H1 (cell line): ENCODE measurements at regions not wholly inside any gene's neighbourhood (a gene's known extent, or its start where the extent isn't known, plus 50 kb on each side); places are given as distances from the start of the nearest gene placed in this dataset.

Experiments used
- CTCF ChIA-PET: fragments of 300-600 bp; sonication (Branson Sonifier 250); formaldehyde crosslinking; loops from one replicate; lab custom pipeline; 2021; ENCODE audit not compliant: partially characterized antibody; lab: Charles Lee
- POLR2A ChIA-PET: fragments of 300-600 bp; sonication (Branson Sonifier 250); formaldehyde crosslinking; loops from one replicate; lab custom pipeline; 2021; ENCODE audit warnings: inconsistent platforms; ENCODE audit not compliant: partially characterized antibody; lab: Charles Lee
- DNase-seq, 2 experiments: peaks; one replicate each; pipeline versions ENCODE4 v3.0.0 to v3.0.0-alpha.2; 2010 to 2022; ENCODE audit warnings: low spot score in 2 of 2, low read depth in 1 of 2, mixed read lengths in 1 of 2
- FAIRE-seq: peaks from 2 replicates; lab custom pipeline; 2011; peaks lifted over from hg19 to GRCh38; lab: Jason Lieb, UNC
- H2AFZ ChIP-seq: 2 replicates; pipeline ENCODE4 v1.8.1; 2012; ENCODE audit warnings: low read length, inconsistent platforms
- H2AK5ac ChIP-seq: 2 replicates; pipeline ENCODE4 v1.6.1; 2013; ENCODE audit warnings: low read depth, low read length
- H2BK120ac ChIP-seq: replicated peaks from 2 replicates; pipeline ENCODE3; 2013; ENCODE audit warnings: low read depth, low read length, inconsistent platforms
- H2BK12ac ChIP-seq: 2 replicates; pipeline ENCODE4 v1.6.1; 2013; ENCODE audit warnings: low read depth, low read length
- H2BK15ac ChIP-seq: 2 replicates; pipeline ENCODE4 v1.6.1; 2013; ENCODE audit warnings: low read length
- H2BK20ac ChIP-seq: 2 replicates; pipeline ENCODE4 v1.6.1; 2013; ENCODE audit warnings: low read length
- H2BK5ac ChIP-seq: 2 replicates; pipeline ENCODE4 v1.6.1; 2013; ENCODE audit warnings: low read depth, low read length
- H3K14ac ChIP-seq: 2 replicates; pipeline ENCODE4 v1.6.1; 2013; ENCODE audit warnings: inconsistent platforms; ENCODE audit not compliant: insufficient read length
- H3K18ac ChIP-seq: 2 replicates; pipeline ENCODE4 v1.6.1; 2013; ENCODE audit warnings: low read length; ENCODE audit errors: extremely low read depth
- H3K23ac ChIP-seq: 2 replicates; pipeline ENCODE4 v1.6.1; 2013; ENCODE audit warnings: inconsistent platforms; ENCODE audit not compliant: insufficient read length
- H3K23me2 ChIP-seq: 2 replicates; pipeline ENCODE4 v1.6.1; 2013; ENCODE audit warnings: low read depth, low read length
- H3K27ac ChIP-seq: 2 replicates; pipeline ENCODE4 v1.6.1; 2011; ENCODE audit warnings: low read depth, low read length, inconsistent platforms
- H3K27me3 ChIP-seq, 4 experiments: replicated peaks in 1 of 4; 1 replicate in 1 of 4; 2 replicates in 3 of 4; pipeline versions ENCODE4 v1.6.1 to v1.8.1; 2011 to 2013; ENCODE audit warnings: low read length in 3 of 4, mild to moderate bottlenecking in 3 of 4, inconsistent platforms in 2 of 4, mixed read lengths in 2 of 4, moderate library complexity in 1 of 4; ENCODE audit not compliant: control insufficient read depth in 3 of 4, insufficient read depth in 3 of 4; ENCODE audit errors: extremely low read depth in 1 of 4
- H3K36me3 ChIP-seq, 4 experiments: 2 replicates each; pipeline versions ENCODE4 v1.6.1 to v1.8.1; 2011 to 2013; ENCODE audit warnings: mild to moderate bottlenecking in 4 of 4, low read length in 3 of 4, moderate library complexity in 2 of 4, control low read depth in 1 of 4, inconsistent platforms in 1 of 4; ENCODE audit not compliant: insufficient read depth in 4 of 4, control insufficient read depth in 2 of 4
- H3K4ac ChIP-seq: replicated peaks from 2 replicates; pipeline ENCODE3; 2013; ENCODE audit warnings: low read length, low read depth, mixed read lengths, inconsistent platforms; ENCODE audit not compliant: insufficient read length
- H3K4me1 ChIP-seq, 4 experiments: replicated peaks in 1 of 4; 1 replicate in 1 of 4; 2 replicates in 3 of 4; pipeline versions ENCODE4 v1.6.1 to v1.8.1; 2011 to 2013; ENCODE audit warnings: low read length in 3 of 4, inconsistent platforms in 2 of 4, mixed read lengths in 1 of 4; ENCODE audit not compliant: insufficient read depth in 4 of 4, control insufficient read depth in 3 of 4
- H3K4me2 ChIP-seq, 2 experiments: 2 replicates each; pipeline versions ENCODE4 v1.6.1 to v1.8.1; 2011 to 2013; ENCODE audit warnings: low read depth in 2 of 2, low read length in 2 of 2, control low read depth in 1 of 2, inconsistent platforms in 1 of 2, mild to moderate bottlenecking in 1 of 2; ENCODE audit not compliant: insufficient read depth in 1 of 2
- H3K4me3 ChIP-seq, 4 experiments: fragments of 200-600, 300-600 bp in 1 of 4; sonication (generic), shearing (Covaris generic), sonication (Bioruptor Twin) in 1 of 4; 2 replicates each; pipeline versions ENCODE4 v1.5.1 to v1.8.1; 2011 to 2016; ENCODE audit warnings: low read length in 4 of 4, low read depth in 3 of 4, control low read depth in 2 of 4, inconsistent platforms in 2 of 4, mild to moderate bottlenecking in 2 of 4, mixed read lengths in 1 of 4, moderate library complexity in 1 of 4; ENCODE audit not compliant: insufficient read depth in 2 of 4; ENCODE audit errors: extremely low read depth in 1 of 4
- H3K56ac ChIP-seq: replicated peaks from 2 replicates; pipeline ENCODE3; 2013; ENCODE audit warnings: low read depth, mild to moderate bottlenecking, mixed read lengths, low read length, inconsistent platforms; ENCODE audit not compliant: insufficient read length
- H3K79me1 ChIP-seq: 2 replicates; pipeline ENCODE4 v1.6.1; 2013; ENCODE audit warnings: low read depth, low read length, control low read depth
- H3K79me2 ChIP-seq, 2 experiments: 2 replicates each; pipeline versions ENCODE4 v1.6.1 to v1.8.1; 2012 to 2013; ENCODE audit warnings: low read length in 2 of 2, mild to moderate bottlenecking in 2 of 2, inconsistent platforms in 1 of 2; ENCODE audit not compliant: insufficient read depth in 2 of 2, control insufficient read depth in 1 of 2
- H3K9ac ChIP-seq, 4 experiments: replicated peaks in 1 of 4; 1 replicate in 1 of 4; 2 replicates in 3 of 4; pipeline versions ENCODE4 v1.6.1 to v1.8.1; 2011 to 2013; ENCODE audit warnings: low read depth in 3 of 4, low read length in 3 of 4, control low read depth in 2 of 4, mild to moderate bottlenecking in 2 of 4, moderate library complexity in 2 of 4, inconsistent platforms in 1 of 4; ENCODE audit errors: extremely low read depth in 1 of 4
- H3K9me3 ChIP-seq, 2 experiments: 2 replicates each; pipeline versions ENCODE4 v1.6.1 to v1.8.1; 2012 to 2013; ENCODE audit warnings: mild to moderate bottlenecking in 2 of 2, moderate library complexity in 2 of 2, control low read depth in 1 of 2, inconsistent platforms in 1 of 2, low read depth in 1 of 2, low read length in 1 of 2, mixed read lengths in 1 of 2; ENCODE audit not compliant: insufficient read depth in 2 of 2
- H4K20me1 ChIP-seq, 2 experiments: replicated peaks in 1 of 2; 2 replicates each; pipeline versions ENCODE3 to v1.8.1; 2011 to 2013; ENCODE audit warnings: inconsistent platforms in 2 of 2, low read length in 2 of 2, mild to moderate bottlenecking in 1 of 2; ENCODE audit not compliant: insufficient read depth in 2 of 2, control insufficient read depth in 1 of 2
- H4K5ac ChIP-seq: 2 replicates; pipeline ENCODE4 v1.6.1; 2013; ENCODE audit warnings: low read length, low read depth, mixed read lengths, inconsistent platforms; ENCODE audit not compliant: insufficient read length
- H4K8ac ChIP-seq: 2 replicates; pipeline ENCODE4 v1.8.0; 2013; ENCODE audit warnings: mild to moderate bottlenecking, moderate library complexity, low read length, inconsistent platforms; ENCODE audit not compliant: insufficient read depth; ENCODE audit errors: extremely low read depth
- H4K91ac ChIP-seq: replicated peaks from 2 replicates; pipeline ENCODE3; 2013; ENCODE audit warnings: low read length, mixed read lengths, inconsistent platforms; ENCODE audit not compliant: insufficient read length
- CHD1 ChIP-seq: IDR thresholded peaks from 2 replicates; pipeline ENCODE4 v1.6.1; 2012; ENCODE audit warnings: low read depth, low read length, improper control_type of control experiment
- GABPA ChIP-seq: IDR thresholded peaks from 2 replicates; pipeline ENCODE4 v1.6.1; 2011; ENCODE audit warnings: mild to moderate bottlenecking, low read length, moderate library complexity, borderline replicate concordance; ENCODE audit not compliant: insufficient read depth
- JUN ChIP-seq: IDR thresholded peaks from 2 replicates; pipeline ENCODE4 v1.6.1; 2011; ENCODE audit warnings: low read depth, mild to moderate bottlenecking, improper control_type of control experiment, low read length
- KDM1A ChIP-seq: fragments of 200-600, 300-600 bp; sonication (generic); IDR thresholded peaks from 2 replicates; pipeline ENCODE4 v1.7.1; 2016; ENCODE audit warnings: mild to moderate bottlenecking, low read length, borderline replicate concordance
- NANOG ChIP-seq: IDR thresholded peaks from 2 replicates; pipeline ENCODE4 v1.6.1; 2011; ENCODE audit warnings: low read length, low read depth, mild to moderate bottlenecking, inconsistent platforms; ENCODE audit not compliant: insufficient read depth, poor library complexity, severe bottlenecking
- RBBP5 ChIP-seq: IDR thresholded peaks from 2 replicates; pipeline ENCODE4 v1.7.1; 2012; ENCODE audit warnings: low read depth, mild to moderate bottlenecking, inconsistent platforms, low read length, moderate library complexity, borderline replicate concordance
- WGBS, 2 experiments: shearing (Covaris generic) in 1 of 2; methylation state at CpG; one replicate each; pipeline versions ENCODE4 v1.1.6 to v1.1.7; 2013 to 2015; ENCODE audit warnings: low lambda C conversion rate in 2 of 2, mixed read lengths in 2 of 2, inconsistent platforms in 1 of 2, low coverage in 1 of 2, missing lambda C conversion rate in 1 of 2; ENCODE audit not compliant: insufficient replicate concordance in 2 of 2, insufficient coverage in 1 of 2, insufficient read length in 1 of 2; ENCODE audit errors: extremely low coverage in 1 of 2, missing lambda C conversion rate in 1 of 2; 5-methylcytosine and 5-hydroxymethylcytosine counted together
- TF ChIP-seq, protein P1 (sequence below), 3 experiments: IDR thresholded peaks; 1 replicate in 2 of 3; 2 replicates in 1 of 3; pipeline versions ENCODE4 v1.5.1 to v1.6.1; 2011; ENCODE audit warnings: low read length in 3 of 3, mild to moderate bottlenecking in 3 of 3, inconsistent platforms in 2 of 3, low read depth in 1 of 3, moderate library complexity in 1 of 3; ENCODE audit not compliant: insufficient read depth in 1 of 3; ENCODE audit errors: control extremely low read depth in 1 of 3

DNA sequence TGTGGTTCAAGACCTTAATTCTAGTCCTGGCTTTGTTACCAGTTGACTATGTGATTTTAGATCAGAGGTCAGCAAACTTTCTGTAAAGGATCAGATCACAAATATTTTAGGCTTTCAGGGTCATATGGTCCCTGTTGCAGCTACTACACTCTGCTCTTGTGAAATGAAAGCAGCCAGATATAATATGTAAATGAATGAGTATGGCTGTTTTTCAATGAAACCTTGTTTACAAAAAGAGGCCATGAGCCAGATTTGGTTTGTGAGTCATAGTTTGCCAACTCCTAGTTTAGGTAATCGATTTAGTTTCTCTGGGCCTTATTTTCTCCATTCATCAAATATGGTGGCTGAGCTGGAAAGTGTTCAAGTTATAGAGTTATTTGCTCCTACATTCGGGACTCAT, 346.7 kb downstream of the NUF2 start:
- Histone ChIP-seq H4K8ac (no peak overlapping the region), H4K5ac (no peak overlapping the region), H3K27me3 (no peaks in the 10 kb centered on the region; a peak in 1 of 7 replicates), H2BK15ac (no peak overlapping the region), H2BK5ac (no peak overlapping the region), H3K36me3 (no peaks in the 10 kb centered on the region), H3K23ac (no peak overlapping the region), H3K14ac (no peak overlapping the region), H3K79me1 (no peaks in the 10 kb centered on the region), H3K9ac (no peak overlapping the region), H3K56ac (no peak overlapping the region), H2BK12ac (no peak overlapping the region), H3K9me3 (no peaks in the 10 kb centered on the region), H3K18ac (no peak overlapping the region), H4K20me1 (no peaks in the 10 kb centered on the region), H3K27ac (no peak overlapping the region), H3K4ac (no peak overlapping the region), H3K4me2 (no peak overlapping the region), H2AFZ (no peak overlapping the region), H4K91ac (no peak overlapping the region), H3K79me2 (no peaks in the 10 kb centered on the region), H2BK120ac (no peak overlapping the region), H3K4me3 (no peak overlapping the region), H2AK5ac (no peak overlapping the region), H3K4me1 (peaks cover 0 to 2% (median 0%) of the 10 kb centered on the region in 4 experiments; a peak in 1 of 7 replicates), H3K23me2 (no peaks in the 10 kb centered on the region), H2BK20ac (no peak overlapping the region)
- WGBS, 2 experiments = 86% methylated on average over 2 of the region's 2 CpGs; no CpG with 5 or more reads in 1 of the 2 experiments
- CTCF ChIA-PET = no interaction called here
- TF ChIP-seq GABPA = no peak
- TF ChIP-seq KDM1A = no peak
- no peak for TF ChIP-seq NANOG
- TF ChIP-seq CHD1 = no peak
- TF ChIP-seq, protein P1, sequence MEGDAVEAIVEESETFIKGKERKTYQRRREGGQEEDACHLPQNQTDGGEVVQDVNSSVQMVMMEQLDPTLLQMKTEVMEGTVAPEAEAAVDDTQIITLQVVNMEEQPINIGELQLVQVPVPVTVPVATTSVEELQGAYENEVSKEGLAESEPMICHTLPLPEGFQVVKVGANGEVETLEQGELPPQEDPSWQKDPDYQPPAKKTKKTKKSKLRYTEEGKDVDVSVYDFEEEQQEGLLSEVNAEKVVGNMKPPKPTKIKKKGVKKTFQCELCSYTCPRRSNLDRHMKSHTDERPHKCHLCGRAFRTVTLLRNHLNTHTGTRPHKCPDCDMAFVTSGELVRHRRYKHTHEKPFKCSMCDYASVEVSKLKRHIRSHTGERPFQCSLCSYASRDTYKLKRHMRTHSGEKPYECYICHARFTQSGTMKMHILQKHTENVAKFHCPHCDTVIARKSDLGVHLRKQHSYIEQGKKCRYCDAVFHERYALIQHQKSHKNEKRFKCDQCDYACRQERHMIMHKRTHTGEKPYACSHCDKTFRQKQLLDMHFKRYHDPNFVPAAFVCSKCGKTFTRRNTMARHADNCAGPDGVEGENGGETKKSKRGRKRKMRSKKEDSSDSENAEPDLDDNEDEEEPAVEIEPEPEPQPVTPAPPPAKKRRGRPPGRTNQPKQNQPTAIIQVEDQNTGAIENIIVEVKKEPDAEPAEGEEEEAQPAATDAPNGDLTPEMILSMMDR (IDR thresholded peaks at IDR 0.05; ENCODE audit: control extremely low read depth in 1 of 3, insufficient read depth in 1 of 3, low read depth in 1 of 3, low read length in 3 of 3) = no peak
- TF ChIP-seq JUN = no peak
- no peak for TF ChIP-seq RBBP5
- POLR2A ChIA-PET = no interaction called here
- FAIRE-seq = no peak
- DNase-seq = no peak
